ENCODE measurements at regions not wholly inside any gene's neighbourhood (a gene's known extent, or its start where the extent isn't known, plus 50 kb on each side); places are given as distances from the start of the nearest gene placed in this dataset.

- in situ Hi-C loops (cut with HindIII; ENCODE audit: low pct_unique_long_range_greater_than_20kb, low sequenced_read_pairs), result no loop called here
- ATAC-seq, result no peak
- no peak overlapping the region for H3K27ac ChIP-seq (ENCODE audit: low read length)
- no TSS peak for BruUV-seq (replicated peaks)
- no peak overlapping the region for H3K4me3 ChIP-seq (ENCODE audit: low read depth in 2 of 2, low read length in 2 of 2)
- TF ChIP-seq REST (IDR thresholded peaks at IDR 0.05; ENCODE audit: insufficient read depth in 1 of 2, low read depth in 2 of 2, low read length in 1 of 2) (no peak), TCF7L2 (IDR thresholded peaks at IDR 0.05; ENCODE audit: low read depth, low read length) (no peak), POLR2AphosphoS5 (IDR thresholded peaks at IDR 0.05; ENCODE audit: low read depth, low read length) (no peak), SIN3A (IDR thresholded peaks at IDR 0.05; ENCODE audit: borderline replicate concordance, insufficient read depth, low read depth, low read length) (no peak), CTCF (IDR thresholded peaks at IDR 0.05) (no peak)
- H3K9me3 ChIP-seq (ENCODE audit: control insufficient read depth, insufficient read depth, low read depth, low read length), result no peaks in the 10 kb centered on the region
- POLR2A ChIA-PET, result no interaction called here
- no peak for DNase-seq (ENCODE audit: low read depth, low spot score)
- CTCF ChIA-PET, result no interaction called here
- H3K4me1 ChIP-seq (ENCODE audit: control insufficient read depth, insufficient read depth, low read length), result no peaks in the 10 kb centered on the region
- H3K36me3 ChIP-seq (ENCODE audit: control insufficient read depth, insufficient read depth, low read length), result no peaks in the 10 kb centered on the region
- intact Hi-C loops (cut with micrococcal nuclease; ENCODE audit: unreplicated experiment), result no loop called here
- no peaks in the 10 kb centered on the region for H3K27me3 ChIP-seq (ENCODE audit: control insufficient read depth, insufficient read depth, low read length)
Observed at GRCh38 chr11:113569391-113569790, 94.2 kb upstream of the DRD2 start.

- no peak for DNase-seq (ENCODE audit: low read depth, low spot score)
- H3K27me3 ChIP-seq (ENCODE audit: control insufficient read depth, insufficient read depth, low read length), result no peaks in the 10 kb centered on the region
Observed at GRCh38 chr11:113568566-113568965, 93.4 kb upstream of the DRD2 start.

More at GRCh38 chr11:113568566-113568965, 93.4 kb upstream of the DRD2 start:
- POLR2A ChIA-PET, result interaction anchor here (0.6 kb wide), 1 partner anchor 162 kb away, joined by 3 read pairs; no protein-coding TSS in a partner anchor
- no peak overlapping the region for H3K4me3 ChIP-seq (ENCODE audit: low read depth in 2 of 2, low read length in 2 of 2)
- intact Hi-C loops (cut with micrococcal nuclease; ENCODE audit: unreplicated experiment) (no loop called here), in situ Hi-C loops (cut with HindIII; ENCODE audit: low pct_unique_long_range_greater_than_20kb, low sequenced_read_pairs) (no loop called here)
- no peak for ATAC-seq
- no peak overlapping the region for H3K27ac ChIP-seq (ENCODE audit: low read length)
- H3K36me3 ChIP-seq (ENCODE audit: control insufficient read depth, insufficient read depth, low read length), result no peaks in the 10 kb centered on the region
- H3K9me3 ChIP-seq (ENCODE audit: control insufficient read depth, insufficient read depth, low read depth, low read length), result no peaks in the 10 kb centered on the region
- BruUV-seq (replicated peaks), result no TSS peak
- TF ChIP-seq CTCF (IDR thresholded peaks at IDR 0.05) (no peak), POLR2AphosphoS5 (IDR thresholded peaks at IDR 0.05; ENCODE audit: low read depth, low read length) (no peak)
- CTCF ChIA-PET, result no interaction called here
- H3K4me1 ChIP-seq (ENCODE audit: control insufficient read depth, insufficient read depth, low read length), result no peaks in the 10 kb centered on the region
